Testis (tissue), 2 donors: ENCODE measurements at regions not wholly inside any gene's neighbourhood (a gene's known extent, or its start where the extent isn't known, plus 50 kb on each side); places are given as distances from the start of the nearest gene placed in this dataset.

Experiments used
- POLR2A ChIP-seq: fragments of 450-650 bp; IDR thresholded peaks from one replicate; pipeline ENCODE4 v1.6.1; 2017; ENCODE audit warnings: antibody characterized with exemption, mild to moderate bottlenecking, moderate library complexity
- TF ChIP-seq, protein P1 (sequence below), 3 experiments: fragments of 450-650 bp in 2 of 3; fragments of 200-600 bp in 1 of 3; sonication (generic) in 1 of 3; IDR thresholded peaks; one replicate each; pipeline ENCODE4 v1.5.1; 2016 to 2019; ENCODE audit warnings: antibody characterized with exemption in 3 of 3, mild to moderate bottlenecking in 2 of 3, moderate library complexity in 1 of 3

DNA sequence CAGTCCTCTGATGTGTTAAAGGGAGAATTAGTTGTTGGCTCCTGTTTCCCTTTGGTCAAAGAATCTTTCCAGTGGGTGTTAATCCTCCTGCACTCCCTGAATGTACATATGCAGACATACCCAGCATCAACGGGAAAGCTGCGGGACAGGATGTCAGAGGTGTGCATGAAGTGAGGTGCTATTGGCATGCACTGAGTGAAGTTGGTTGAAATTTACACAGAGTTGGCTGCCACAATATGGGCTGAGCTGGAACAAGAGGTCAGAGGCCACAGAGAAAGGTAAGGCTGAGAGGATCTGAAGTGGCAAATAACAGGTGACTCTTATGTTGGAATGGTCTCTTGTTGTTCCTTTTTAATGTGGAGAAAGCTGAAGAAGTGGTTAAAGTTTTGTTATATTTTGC, 82.7 kb upstream of the AKIRIN2 start:
- TF ChIP-seq, protein P1, sequence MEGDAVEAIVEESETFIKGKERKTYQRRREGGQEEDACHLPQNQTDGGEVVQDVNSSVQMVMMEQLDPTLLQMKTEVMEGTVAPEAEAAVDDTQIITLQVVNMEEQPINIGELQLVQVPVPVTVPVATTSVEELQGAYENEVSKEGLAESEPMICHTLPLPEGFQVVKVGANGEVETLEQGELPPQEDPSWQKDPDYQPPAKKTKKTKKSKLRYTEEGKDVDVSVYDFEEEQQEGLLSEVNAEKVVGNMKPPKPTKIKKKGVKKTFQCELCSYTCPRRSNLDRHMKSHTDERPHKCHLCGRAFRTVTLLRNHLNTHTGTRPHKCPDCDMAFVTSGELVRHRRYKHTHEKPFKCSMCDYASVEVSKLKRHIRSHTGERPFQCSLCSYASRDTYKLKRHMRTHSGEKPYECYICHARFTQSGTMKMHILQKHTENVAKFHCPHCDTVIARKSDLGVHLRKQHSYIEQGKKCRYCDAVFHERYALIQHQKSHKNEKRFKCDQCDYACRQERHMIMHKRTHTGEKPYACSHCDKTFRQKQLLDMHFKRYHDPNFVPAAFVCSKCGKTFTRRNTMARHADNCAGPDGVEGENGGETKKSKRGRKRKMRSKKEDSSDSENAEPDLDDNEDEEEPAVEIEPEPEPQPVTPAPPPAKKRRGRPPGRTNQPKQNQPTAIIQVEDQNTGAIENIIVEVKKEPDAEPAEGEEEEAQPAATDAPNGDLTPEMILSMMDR (IDR thresholded peaks at IDR 0.05), result no peak
- no peak for TF ChIP-seq POLR2A
